ENCODE measurements at regions not wholly inside any gene's neighbourhood (a gene's known extent, or its start where the extent isn't known, plus 50 kb on each side); places are given as distances from the start of the nearest gene placed in this dataset.

DNA sequence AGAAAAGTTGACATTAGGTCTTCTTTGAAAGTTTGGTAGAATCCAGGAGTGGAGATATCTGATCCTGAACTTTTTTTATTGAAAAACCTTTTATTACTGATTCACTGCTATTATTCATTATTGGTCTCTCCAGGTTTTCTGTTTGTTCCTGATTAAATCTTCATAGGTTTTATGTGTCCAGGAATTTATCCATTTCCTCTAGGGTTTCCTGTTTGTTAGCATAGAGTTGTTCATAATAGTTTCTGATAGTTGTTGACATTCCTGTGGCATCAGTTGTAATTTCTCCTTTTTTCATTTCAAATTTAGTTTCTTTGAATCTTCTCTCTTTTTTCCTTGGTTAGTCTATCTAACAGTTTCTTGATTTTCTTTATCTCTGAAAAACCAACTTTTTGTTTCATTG is 370.3 kb downstream of the SLC6A15 start:
- no peak for DNase-seq
- Histone ChIP-seq H3K4me3 (ENCODE audit: low read depth in 1 of 2, low read length in 2 of 2) (no peak overlapping the region), H4K20me1 (ENCODE audit: insufficient read depth, low read length) (no peaks in the 10 kb centered on the region), H3K27ac (ENCODE audit: low read length) (no peak overlapping the region), H3K9me3 (ENCODE audit: insufficient read depth, low read length, severe bottlenecking) (no peaks in the 10 kb centered on the region), H2AFZ (ENCODE audit: low read depth, low read length) (no peak overlapping the region), H3K79me2 (ENCODE audit: insufficient read depth, low read length) (no peaks in the 10 kb centered on the region), H3K27me3 (ENCODE audit: insufficient read depth, low read length, poor library complexity) (no peaks in the 10 kb centered on the region), H3K4me1 (ENCODE audit: insufficient read depth, low read length) (no peaks in the 10 kb centered on the region), H3K9ac (ENCODE audit: low read depth, low read length) (no peak overlapping the region), H3K4me2 (ENCODE audit: insufficient read depth, low read length) (no peak overlapping the region), H3K36me3 (ENCODE audit: insufficient read depth, low read length) (no peaks in the 10 kb centered on the region)
- no peak for TF ChIP-seq EZH2 (IDR thresholded peaks at IDR 0.05; ENCODE audit: borderline replicate concordance, low read depth, low read length, severe bottlenecking)
- no peak for TF ChIP-seq CTCF (IDR thresholded peaks at IDR 0.05; ENCODE audit: borderline replicate concordance, extremely low read depth, low read length, poor library complexity, severe bottlenecking)
- no peak for ATAC-seq (ENCODE audit: insufficient read depth, low read depth)

GRCh38 chr12:84537666-84538065 is 374.9 kb downstream of the SLC6A15 start:
- no peak for DNase-seq
- ATAC-seq (ENCODE audit: insufficient read depth, low read depth): no peak
- H4K20me1 ChIP-seq (ENCODE audit: insufficient read depth, low read length): no peaks in the 10 kb centered on the region
- no peak overlapping the region for H3K9ac ChIP-seq (ENCODE audit: low read depth, low read length)
- H3K9me3 ChIP-seq (ENCODE audit: insufficient read depth, low read length, severe bottlenecking): no peaks in the 10 kb centered on the region
- H3K27ac ChIP-seq (ENCODE audit: low read length): no peak overlapping the region
- H3K27me3 ChIP-seq (ENCODE audit: insufficient read depth, low read length, poor library complexity): no peaks in the 10 kb centered on the region
- no peaks in the 10 kb centered on the region for H3K4me1 ChIP-seq (ENCODE audit: insufficient read depth, low read length)
- no peaks in the 10 kb centered on the region for H3K79me2 ChIP-seq (ENCODE audit: insufficient read depth, low read length)
- H3K4me3 ChIP-seq (ENCODE audit: low read depth in 1 of 2, low read length in 2 of 2): no peak overlapping the region
- TF ChIP-seq CTCF (IDR thresholded peaks at IDR 0.05; ENCODE audit: borderline replicate concordance, extremely low read depth, low read length, poor library complexity, severe bottlenecking) (no peak), EZH2 (IDR thresholded peaks at IDR 0.05; ENCODE audit: borderline replicate concordance, low read depth, low read length, severe bottlenecking) (no peak)
- H2AFZ ChIP-seq (ENCODE audit: low read depth, low read length): no peak overlapping the region
- H3K4me2 ChIP-seq (ENCODE audit: insufficient read depth, low read length): no peak overlapping the region
- H3K36me3 ChIP-seq (ENCODE audit: insufficient read depth, low read length): no peaks in the 10 kb centered on the region

DNA sequence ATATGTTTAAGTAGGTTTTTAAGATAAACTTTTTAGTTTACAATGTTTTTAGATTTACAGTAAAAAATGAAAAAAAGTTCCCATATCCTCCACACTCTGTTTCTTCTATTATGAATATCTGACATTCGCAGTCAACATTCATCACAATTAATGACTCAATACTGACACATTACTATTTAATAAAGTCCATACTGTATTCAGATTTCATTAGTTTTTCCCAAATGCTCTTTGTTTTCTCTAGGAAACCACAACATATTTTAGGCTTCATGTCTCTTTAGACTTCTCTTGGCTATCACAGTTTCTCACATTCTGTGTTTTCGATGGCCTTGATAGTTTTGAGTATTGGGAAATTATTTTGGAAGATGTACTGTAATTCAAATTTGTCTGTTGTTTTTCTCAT is 399.8 kb downstream of the SLC6A15 start:
- Histone ChIP-seq H3K4me3 (ENCODE audit: low read depth in 1 of 2, low read length in 2 of 2) (no peak overlapping the region), H3K27ac (ENCODE audit: low read length) (no peak overlapping the region), H3K79me2 (ENCODE audit: insufficient read depth, low read length) (no peaks in the 10 kb centered on the region), H4K20me1 (ENCODE audit: insufficient read depth, low read length) (no peaks in the 10 kb centered on the region), H3K4me2 (ENCODE audit: insufficient read depth, low read length) (no peak overlapping the region), H3K9ac (ENCODE audit: low read depth, low read length) (no peak overlapping the region), H3K9me3 (ENCODE audit: insufficient read depth, low read length, severe bottlenecking) (no peaks in the 10 kb centered on the region), H3K4me1 (ENCODE audit: insufficient read depth, low read length) (no peaks in the 10 kb centered on the region), H3K36me3 (ENCODE audit: insufficient read depth, low read length) (no peaks in the 10 kb centered on the region), H3K27me3 (ENCODE audit: insufficient read depth, low read length, poor library complexity) (no peaks in the 10 kb centered on the region), H2AFZ (ENCODE audit: low read depth, low read length) (no peak overlapping the region)
- no peak for TF ChIP-seq EZH2 (IDR thresholded peaks at IDR 0.05; ENCODE audit: borderline replicate concordance, low read depth, low read length, severe bottlenecking)
- no peak for TF ChIP-seq CTCF (IDR thresholded peaks at IDR 0.05; ENCODE audit: borderline replicate concordance, extremely low read depth, low read length, poor library complexity, severe bottlenecking)
- DNase-seq: no peak
- ATAC-seq (ENCODE audit: insufficient read depth, low read depth): no peak

- TF ChIP-seq EZH2 (IDR thresholded peaks at IDR 0.05; ENCODE audit: borderline replicate concordance, low read depth, low read length, severe bottlenecking) (no peak), CTCF (IDR thresholded peaks at IDR 0.05; ENCODE audit: borderline replicate concordance, extremely low read depth, low read length, poor library complexity, severe bottlenecking) (no peak)
- no peaks in the 10 kb centered on the region for H4K20me1 ChIP-seq (ENCODE audit: insufficient read depth, low read length)
- no peak overlapping the region for H3K9ac ChIP-seq (ENCODE audit: low read depth, low read length)
- no peaks in the 10 kb centered on the region for H3K36me3 ChIP-seq (ENCODE audit: insufficient read depth, low read length)
- DNase-seq (no peak), ATAC-seq (ENCODE audit: insufficient read depth, low read depth) (no peak)
- no peak overlapping the region for H3K4me2 ChIP-seq (ENCODE audit: insufficient read depth, low read length)
- no peaks in the 10 kb centered on the region for H3K79me2 ChIP-seq (ENCODE audit: insufficient read depth, low read length)
- H3K9me3 ChIP-seq (ENCODE audit: insufficient read depth, low read length, severe bottlenecking): no peaks in the 10 kb centered on the region
- no peak overlapping the region for H3K4me3 ChIP-seq (ENCODE audit: low read depth in 1 of 2, low read length in 2 of 2)
- no peaks in the 10 kb centered on the region for H3K4me1 ChIP-seq (ENCODE audit: insufficient read depth, low read length)
- no peak overlapping the region for H3K27ac ChIP-seq (ENCODE audit: low read length)
- no peaks in the 10 kb centered on the region for H3K27me3 ChIP-seq (ENCODE audit: insufficient read depth, low read length, poor library complexity)
- no peak overlapping the region for H2AFZ ChIP-seq (ENCODE audit: low read depth, low read length)
Measured at GRCh38 chr12:84508851-84509260, 403.7 kb downstream of the SLC6A15 start.

All from DND-41 (cell line).